DOHH2 (cell line): ENCODE measurements at regions not wholly inside any gene's neighbourhood (a gene's known extent, or its start where the extent isn't known, plus 50 kb on each side); places are given as distances from the start of the nearest gene placed in this dataset.

Source experiments
- CTCF ChIP-seq: fragments of 200-600 bp; sonication (generic); IDR thresholded peaks from one replicate; pipeline ENCODE4 v1.5.1; 2014; ENCODE audit warnings: antibody characterized with exemption, mild to moderate bottlenecking, low read depth, low read length; ENCODE audit not compliant: poor library complexity, severe bottlenecking
- EZH2phosphoT487 ChIP-seq: fragments of 200-600 bp; sonication (generic); IDR thresholded peaks from 2 replicates; pipeline ENCODE4 v1.6.1; 2017; ENCODE audit warnings: borderline replicate concordance, mild to moderate bottlenecking, antibody characterized with exemption, low read length, moderate library complexity, mixed read lengths

GRCh38 chr20:17871886-17872285, 96.7 kb downstream of the SNX5 start:
- TF ChIP-seq CTCF: no peak
- TF ChIP-seq EZH2phosphoT487: no peak
